Tibial nerve (tissue), 3 donors: ENCODE measurements at regions not wholly inside any gene's neighbourhood (a gene's known extent, or its start where the extent isn't known, plus 50 kb on each side); places are given as distances from the start of the nearest gene placed in this dataset.

ENCODE experiments used
- POLR2A ChIP-seq, 2 donors: fragments of 450-650 bp; IDR thresholded peaks; one replicate each; pipeline ENCODE4 v1.6.1; 2017; ENCODE audit warnings: antibody characterized with exemption in 2 of 2, mild to moderate bottlenecking in 2 of 2, moderate library complexity in 2 of 2
- TF ChIP-seq, protein P1 (sequence below), 5 experiments: fragments of 200-600 bp in 3 of 5; fragments of 450-650 bp in 2 of 5; sonication (generic) in 3 of 5; IDR thresholded peaks; one replicate each; pipeline ENCODE4 v1.5.1; 2016 to 2019; ENCODE audit warnings: antibody characterized with exemption in 5 of 5, mild to moderate bottlenecking in 3 of 5, moderate library complexity in 2 of 5

DNA sequence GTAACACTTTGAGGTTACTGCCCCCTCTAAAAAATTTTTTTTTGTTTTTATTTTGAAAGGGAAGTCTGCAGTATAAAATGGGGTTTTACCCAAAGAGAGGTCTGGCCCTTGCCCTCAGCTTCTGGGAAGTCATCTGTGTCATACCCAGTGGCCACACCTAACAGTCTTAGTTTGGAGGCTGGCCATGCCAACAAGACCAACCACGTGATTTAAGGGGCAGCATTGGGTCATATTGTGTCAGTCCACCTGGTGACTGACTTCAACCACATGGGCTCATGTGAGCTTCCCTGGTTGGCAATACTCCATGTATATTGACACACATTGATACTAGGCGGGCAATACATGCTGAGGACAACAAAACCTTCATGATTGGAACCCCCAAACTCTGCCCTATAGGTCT is 173.9 kb downstream of the GXYLT1 start:
- TF ChIP-seq, protein P1, sequence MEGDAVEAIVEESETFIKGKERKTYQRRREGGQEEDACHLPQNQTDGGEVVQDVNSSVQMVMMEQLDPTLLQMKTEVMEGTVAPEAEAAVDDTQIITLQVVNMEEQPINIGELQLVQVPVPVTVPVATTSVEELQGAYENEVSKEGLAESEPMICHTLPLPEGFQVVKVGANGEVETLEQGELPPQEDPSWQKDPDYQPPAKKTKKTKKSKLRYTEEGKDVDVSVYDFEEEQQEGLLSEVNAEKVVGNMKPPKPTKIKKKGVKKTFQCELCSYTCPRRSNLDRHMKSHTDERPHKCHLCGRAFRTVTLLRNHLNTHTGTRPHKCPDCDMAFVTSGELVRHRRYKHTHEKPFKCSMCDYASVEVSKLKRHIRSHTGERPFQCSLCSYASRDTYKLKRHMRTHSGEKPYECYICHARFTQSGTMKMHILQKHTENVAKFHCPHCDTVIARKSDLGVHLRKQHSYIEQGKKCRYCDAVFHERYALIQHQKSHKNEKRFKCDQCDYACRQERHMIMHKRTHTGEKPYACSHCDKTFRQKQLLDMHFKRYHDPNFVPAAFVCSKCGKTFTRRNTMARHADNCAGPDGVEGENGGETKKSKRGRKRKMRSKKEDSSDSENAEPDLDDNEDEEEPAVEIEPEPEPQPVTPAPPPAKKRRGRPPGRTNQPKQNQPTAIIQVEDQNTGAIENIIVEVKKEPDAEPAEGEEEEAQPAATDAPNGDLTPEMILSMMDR (IDR thresholded peaks at IDR 0.05): no peak
- TF ChIP-seq POLR2A (IDR thresholded peaks at IDR 0.05): no peak
